NCI-H2227 (cell line): ENCODE measurements at regions not wholly inside any gene's neighbourhood (a gene's known extent, or its start where the extent isn't known, plus 50 kb on each side); places are given as distances from the start of the nearest gene placed in this dataset.
"Not testable (repeated sequence)": the region's sequence is repeated elsewhere in the genome, so short reads cannot be mapped to it uniquely, and the experiment has no call there.

Experiments used
- DNase-seq: peaks from one replicate; lab custom pipeline; 2025; ENCODE audit not compliant: unreplicated experiment; lab: John Stamatoyannopoulos, UW

DNA sequence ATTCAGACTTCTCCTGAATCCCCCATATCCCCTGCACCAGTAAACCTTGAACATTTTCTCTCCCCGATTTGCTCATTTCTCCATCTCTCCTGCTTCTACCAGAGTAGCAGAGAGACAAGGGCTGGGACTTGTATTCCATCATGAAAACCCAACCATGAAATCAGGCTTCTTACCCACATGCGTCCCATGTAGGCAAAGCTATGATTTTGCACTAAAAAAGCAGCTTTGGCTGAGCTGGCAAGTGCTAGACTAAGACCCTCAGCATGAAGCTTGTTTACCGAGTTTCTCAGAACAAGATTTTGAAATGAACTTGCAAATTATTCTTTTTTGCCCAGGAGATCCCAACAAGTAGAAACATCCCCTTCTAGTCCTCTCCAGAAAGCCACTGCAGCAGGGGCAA lies 80.3 kb upstream of the RFLNA start:
- DNase-seq: no peak

DNA sequence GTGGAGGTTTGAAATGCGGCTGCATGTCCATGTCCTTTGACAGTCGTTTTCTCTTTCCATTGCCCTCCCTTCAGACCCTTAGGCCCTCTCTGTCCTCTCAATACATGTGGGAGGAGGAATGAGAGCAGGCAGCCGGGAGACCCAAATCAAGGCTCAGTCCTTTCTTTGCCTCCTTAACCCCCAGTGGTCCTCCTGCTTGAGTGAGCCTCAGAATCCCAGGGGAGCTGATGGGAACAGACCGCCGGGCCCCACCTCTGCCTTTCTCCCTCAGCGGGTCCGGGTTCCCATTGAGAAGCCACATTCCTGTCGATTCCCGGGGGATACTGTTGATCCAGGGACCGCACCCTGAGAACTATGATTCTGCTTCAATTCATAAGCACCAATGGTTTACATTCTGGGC lies 77.9 kb upstream of the RFLNA start:
- no peak for DNase-seq

DNA sequence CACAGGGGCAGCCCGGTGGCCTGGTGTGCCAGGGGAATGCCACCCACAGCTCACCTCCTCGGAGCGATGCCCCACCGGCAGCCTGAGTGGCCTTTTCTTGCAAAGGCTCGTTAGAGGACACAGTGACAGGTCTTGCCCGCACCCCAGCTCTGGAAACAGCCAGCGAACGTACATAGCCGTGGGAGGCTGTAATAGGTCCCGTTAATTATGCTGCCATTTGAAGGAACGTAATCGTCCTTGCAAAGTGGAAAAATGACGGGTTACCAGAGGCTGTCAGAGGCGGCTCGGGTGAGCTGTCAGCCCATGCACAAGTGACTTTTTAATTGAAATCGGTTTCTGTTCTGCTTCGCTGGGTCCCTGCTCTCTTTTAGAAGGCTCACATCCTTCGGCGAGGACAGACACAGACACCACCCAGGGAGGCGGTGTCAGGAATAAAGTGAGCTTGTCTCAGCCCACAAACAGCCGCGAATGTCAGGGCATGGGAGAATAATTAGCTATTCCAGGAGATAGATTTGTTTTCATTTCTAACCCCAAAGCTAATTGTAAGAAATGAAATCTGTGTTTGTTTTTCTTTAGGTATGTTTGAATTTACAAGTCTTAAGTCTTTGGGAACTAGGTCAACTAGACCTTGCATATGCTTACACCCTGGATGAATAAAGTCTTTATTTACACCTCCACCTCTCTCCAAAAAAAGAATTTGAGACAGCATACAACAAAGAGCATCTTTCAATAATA lies 77.2 kb upstream of the RFLNA start:
- peak; percentile 75 for DNase-seq

DNA sequence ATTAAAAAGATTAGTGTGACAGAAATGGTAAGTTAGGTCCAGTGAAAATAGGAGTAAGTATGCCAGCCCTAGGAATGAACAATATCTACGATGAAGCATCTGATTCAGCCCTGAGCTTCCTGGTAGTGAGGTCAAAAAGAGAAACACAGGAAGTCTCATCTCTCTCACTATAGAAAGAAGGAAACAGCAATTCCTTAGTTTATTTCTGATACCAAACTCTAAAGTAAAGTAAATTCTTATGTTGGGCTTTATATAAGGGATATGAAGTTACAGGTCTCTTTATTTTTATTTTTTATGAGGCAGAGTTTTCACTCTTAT lies 76.7 kb upstream of the RFLNA start:
- DNase-seq: no peak

DNA sequence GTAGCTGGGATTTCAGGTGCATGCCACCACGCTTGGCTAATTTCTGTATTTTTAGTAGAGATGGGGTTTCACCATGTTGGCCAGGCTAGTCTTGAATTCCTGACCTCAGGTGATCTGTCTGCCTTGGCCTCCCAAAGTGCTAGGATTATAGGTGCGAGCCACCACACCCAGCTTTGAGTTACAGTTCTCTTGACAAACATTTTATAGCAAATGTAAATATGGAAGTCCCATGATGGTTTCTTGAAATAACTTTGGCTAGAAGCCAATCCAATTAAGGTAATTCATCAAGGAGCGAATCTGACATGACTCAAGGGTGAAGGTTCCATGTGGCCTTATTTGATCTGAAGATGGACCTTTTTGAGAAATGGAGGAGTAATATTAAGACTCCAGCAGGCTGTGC lies 76.2 kb upstream of the RFLNA start:
- not testable (repeated sequence) for DNase-seq

DNA sequence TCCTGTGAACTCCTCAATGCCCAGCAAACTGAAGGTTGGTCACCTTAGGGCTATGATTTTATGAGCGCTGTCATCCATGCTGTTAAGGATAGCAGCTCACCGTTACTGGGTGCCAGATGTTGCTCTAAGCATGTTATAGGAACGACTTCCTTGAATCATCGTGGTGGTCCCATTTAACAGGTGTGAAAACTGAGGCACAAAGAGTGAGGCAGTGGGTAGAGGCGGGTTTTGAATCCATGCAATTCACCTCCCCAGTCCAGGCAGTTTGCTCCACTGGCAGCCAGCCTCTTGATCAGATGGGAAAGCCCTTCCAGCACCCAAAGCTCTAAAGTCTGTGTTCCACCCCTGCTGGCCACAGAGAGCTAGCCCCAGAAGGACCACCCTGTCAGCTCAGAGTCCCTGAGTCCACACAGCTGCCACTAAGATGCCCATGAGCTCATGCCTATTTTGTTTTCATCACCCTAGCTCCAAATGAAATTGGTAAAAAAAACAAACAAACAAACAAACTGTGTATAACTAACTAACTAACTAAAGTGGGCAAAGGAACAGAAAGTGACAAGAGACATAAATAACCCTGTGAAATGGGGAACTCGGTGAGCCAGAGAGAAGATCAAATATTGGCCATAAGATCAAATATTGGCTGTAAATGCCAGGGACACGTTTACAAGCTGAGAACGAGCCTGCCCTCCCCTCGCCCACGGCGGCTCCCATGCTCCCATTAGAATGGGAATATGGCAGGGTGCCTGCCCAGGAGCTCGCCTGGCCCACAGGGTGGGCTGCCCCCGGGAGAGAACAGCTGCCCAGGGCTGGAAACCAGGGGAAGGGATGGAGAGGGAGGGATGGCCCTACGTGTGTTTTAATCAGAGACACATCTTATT lies 72.3 kb upstream of the RFLNA start:
- no peak for DNase-seq

DNA sequence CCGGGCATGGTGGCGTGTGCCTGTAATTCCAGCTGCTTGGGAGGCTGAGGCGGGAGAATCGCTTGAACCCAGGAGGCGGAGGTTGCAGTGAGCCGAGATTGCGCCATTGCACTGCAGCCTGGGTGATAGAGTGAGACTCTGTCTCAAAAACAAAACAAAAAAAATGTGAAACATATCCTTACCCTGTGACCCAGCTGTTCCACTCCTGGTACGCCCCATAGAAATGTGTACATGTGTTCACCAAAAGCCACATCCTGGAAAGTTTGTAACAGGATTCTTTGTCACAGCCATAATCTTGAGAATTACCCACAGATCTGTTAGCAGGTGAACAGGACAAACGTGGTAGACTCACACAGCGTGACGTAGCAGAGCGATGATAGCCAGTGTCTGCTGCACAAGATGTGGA lies 71.2 kb upstream of the RFLNA start:
- DNase-seq: not testable (repeated sequence)

DNA sequence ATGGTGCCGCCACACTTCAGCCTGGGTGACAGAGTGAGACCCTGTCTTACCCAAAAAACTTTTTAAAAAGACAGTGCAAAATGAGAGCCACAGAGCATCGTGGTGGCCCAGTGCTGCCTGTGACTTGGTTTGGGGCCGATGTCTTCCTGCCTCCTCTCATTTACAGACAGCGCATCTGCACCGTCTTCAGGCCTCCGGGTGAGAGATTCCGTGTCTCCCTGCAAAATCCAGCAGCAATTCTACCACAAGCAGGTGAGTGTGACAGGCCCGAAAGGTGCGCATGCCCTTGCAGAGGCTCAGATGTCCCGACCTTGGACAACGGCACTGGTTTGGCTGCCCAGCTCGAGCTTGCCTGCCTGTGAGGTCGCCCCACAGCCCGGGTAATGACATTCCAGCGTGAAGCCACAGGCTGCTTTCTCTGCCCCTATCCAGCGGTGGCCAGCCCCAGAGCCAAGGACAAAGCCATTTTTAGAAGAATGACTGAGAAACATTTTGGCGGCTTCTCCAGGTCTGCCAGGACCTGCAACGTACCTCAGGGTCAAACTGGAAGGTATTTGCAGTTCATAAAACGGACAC lies 70.3 kb upstream of the RFLNA start:
- DNase-seq: no peak

DNA sequence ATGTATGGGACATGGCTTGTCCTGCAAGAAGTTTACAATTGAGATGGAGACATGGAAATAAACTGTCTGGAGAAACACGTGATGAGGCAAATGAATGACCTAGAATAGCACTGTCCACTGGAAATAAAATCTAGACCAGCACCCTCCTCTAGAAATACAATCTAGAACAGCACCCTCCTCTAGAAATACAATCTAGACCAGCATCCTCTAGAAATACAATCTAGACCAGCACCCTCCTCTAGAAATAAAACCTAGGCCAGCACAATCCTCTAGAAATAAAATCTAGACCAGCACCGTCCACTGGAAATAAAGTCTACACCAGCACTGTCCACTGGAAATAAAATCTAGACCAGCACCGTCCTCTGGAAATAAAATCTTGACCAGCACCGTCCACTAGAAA lies 69.2 kb upstream of the RFLNA start:
- no peak for DNase-seq

DNA sequence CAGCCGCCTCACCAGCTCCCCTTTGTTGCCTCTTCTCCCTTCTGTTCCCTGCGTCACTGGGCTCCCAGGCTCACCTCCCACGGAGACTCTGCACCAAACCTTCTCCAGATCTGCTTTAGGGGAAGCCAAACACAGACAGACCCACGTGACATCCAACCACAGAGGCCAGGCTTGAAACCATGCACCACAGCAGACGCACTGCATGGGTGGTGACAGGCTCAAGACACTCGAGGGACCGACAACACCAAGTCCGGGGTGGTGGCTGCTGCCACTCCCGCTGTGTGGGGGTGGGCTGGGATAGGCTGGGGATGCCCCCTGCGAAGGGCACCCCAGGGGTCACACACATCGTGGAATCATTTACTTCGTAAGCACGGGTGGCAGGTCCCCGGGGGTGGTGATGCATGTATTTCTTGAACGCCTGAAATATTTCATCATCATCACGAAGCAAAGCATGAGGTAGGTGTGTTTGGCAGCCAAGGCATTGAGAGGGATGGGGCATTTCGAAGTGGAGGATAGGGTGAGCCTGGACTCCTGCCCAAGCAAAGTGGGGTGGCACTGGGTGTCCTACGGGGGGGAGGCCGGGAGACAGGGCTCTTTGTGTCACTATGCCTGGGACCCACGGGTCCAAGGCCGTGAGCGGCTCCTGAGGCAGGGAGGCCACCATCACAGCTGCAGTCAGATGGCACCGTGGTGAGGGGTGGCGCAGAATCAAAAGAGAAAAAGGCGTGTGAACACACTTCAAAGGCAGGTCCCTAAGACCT lies 66.8 kb upstream of the RFLNA start:
- DNase-seq: no peak

DNA sequence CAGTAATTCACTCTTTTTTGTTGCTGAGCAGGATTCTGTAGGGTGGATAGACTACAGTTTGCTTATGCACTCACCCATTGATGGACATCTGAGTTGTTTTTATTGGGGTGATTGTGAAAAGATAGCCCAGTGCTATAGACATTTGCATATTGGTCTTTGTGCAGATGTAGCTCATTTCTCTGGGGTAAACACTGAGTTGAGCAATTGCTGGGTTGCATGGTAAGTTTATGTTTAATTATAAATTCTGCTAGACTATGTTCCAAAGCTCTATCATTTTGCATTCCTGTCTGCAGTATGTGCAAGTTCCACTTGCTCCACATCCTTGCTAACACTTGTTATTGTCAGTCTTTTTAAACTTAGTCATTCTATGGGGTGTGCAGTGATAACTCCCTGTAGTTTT lies 65.4 kb upstream of the RFLNA start:
- no peak for DNase-seq

DNA sequence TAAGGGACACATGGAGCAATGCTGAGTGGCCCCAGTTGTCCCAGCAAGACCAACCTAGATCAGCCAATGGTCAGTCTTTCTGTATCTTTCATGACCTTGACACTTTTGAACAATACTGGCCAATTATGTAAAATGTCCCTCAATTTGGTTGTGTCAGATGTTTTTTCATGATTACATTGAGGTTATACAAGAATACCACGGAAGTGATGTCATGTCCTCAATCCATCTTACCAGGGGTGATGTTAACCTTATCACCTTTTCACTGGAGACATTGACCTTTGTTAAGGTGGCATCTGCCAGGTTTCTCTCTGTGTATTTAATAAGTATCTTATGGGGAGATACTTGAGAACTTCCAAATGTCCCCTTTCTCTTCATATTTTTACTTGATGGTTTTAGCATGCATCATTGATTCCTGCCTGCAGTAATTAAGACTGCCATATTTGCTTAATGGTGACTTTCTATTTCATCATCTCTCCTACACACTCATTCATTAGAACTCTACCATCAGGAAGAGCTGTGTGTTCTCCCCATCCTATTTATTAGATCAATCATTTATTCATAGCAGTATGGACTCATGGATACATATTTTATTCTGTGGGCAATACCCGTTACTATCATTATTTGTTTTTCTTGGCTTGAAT lies 64.7 kb upstream of the RFLNA start:
- DNase-seq: no peak

DNA sequence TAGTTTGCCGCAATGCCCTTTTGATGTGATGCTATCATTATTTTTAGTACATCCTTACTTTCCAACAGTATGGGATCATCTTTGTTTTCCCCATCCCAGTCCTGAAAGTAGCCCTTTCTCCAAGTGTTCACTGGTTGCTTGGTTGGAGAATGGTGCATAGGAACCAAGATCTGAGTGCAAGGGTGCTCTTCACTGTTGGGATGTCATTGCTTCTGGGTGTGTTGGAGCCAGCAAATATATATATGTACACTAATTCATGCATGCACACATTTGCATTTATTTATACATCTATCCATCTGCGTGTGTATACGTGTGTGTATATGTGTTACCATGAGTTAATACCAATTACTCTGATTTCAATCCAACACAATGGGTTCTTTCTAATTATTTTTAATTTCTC lies 64.1 kb upstream of the RFLNA start:
- no peak for DNase-seq

DNA sequence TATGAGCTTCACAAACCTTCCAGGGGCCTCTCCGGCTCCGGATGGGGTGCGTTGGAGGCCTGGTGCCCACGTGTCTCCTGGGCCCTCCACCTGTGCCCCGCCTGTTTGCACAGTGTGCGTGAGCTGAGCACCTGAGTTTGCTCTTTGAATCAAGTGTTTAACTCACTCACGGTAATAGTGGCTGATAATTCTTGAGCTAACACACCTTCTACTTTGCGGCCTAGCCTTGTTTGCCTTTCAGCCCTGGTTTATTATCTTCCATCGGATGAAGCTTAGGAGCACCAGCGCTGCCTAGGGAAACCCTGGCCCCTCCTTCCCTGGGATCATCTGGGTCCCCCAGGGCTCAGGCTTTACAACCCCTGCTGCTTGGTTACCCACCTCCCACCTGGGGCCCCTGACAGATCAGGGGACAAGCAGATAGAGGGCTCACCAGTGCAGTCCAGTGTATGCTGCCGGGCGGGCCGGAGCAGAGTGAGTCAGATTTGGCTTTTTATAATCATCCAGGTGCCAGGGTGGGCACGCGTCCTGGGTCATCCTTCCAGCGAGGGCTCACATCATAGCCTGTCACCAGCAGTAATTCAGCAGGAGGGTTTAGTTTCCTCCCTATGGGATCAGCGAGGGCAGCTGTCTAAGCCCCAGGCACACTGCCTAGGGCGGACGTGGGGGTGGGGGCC lies 62.8 kb upstream of the RFLNA start:
- no peak for DNase-seq

DNA sequence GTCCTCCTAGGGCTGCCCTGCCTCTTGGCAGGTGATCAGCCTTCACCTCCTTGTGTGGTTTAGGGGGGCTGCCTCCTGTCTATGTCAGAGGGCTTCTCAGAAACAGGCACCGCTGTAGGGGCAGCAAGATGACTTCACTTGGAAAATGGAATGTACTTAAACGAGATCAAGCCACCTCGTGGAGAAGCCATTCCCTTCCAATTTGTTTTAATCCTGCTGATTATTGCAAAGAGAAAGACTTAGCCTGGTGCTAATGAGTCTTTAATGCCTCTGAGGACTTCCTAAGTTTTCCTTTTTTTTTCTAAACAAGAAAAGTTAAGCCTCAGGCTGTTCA lies 62.3 kb upstream of the RFLNA start:
- DNase-seq: no peak

DNA sequence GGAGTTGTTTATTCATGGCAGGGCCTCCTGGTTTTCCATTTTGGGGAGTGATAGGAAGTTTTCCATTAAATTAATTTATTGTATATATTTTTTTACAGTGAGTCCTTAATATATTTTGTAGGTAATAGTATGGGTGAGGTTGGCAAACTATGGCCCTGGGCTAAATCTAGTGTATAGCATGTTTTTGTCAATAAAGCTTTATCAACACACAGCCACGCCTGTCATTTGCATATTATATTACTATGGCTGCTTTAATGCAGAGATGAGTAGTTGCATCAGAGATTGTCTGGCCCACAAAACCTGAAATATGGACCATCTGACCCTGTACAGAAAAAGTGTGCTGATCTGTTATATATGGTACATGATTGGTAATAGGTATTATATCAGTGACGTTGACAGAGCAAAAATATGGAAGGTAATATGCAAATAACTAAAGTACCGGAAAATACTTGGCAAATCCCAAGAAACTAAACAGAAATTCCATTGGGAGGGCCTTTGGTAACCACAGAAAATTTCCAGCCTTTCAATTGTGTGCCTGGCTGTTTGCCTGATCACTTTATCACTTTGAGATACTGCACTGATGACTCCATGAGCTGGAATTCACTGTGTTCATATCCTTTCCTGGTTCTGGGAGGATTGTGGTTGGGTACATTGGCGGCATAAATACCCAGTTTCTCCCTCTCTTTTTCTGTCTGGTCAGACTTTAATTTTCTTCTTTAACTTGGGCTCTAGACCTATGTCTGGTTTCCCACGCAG lies 61.7 kb upstream of the RFLNA start:
- DNase-seq: no peak

DNA sequence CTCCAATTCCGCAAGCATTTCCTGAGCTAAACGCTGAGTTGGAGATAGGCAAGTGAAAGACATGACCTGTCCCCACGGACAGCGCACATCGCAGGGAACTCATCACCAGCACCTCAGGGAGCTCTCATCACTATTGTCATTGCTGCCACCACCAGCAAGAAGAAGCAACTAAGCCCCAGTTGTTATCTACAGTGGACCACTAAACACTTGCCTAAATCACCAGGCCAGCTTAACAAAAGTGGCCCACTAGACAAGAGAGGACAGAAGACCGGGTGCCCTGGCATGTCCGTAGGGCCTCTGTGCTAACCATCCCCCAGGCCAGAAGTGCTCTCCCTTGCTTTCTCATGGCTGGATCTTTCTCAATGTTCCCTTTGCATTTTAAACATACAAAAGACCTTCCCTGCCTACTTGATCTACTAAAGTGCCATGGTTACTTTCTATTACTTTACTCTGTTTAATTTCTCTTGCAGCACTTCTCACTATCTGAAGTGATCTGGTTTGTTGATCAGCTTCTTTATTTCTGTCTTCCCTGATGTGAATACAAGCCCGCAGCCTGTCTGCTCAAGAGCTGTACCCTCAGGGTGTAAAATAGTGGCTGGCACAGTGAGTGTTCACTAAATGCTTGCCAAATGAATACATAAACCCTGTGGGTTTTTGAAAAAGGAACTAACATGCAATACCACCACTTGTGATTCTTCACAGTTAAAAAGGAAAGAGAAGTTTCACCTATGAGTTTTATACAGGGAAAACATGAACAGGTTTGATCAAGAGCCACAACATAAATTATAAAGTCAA lies 60.9 kb upstream of the RFLNA start:
- no peak for DNase-seq

DNA sequence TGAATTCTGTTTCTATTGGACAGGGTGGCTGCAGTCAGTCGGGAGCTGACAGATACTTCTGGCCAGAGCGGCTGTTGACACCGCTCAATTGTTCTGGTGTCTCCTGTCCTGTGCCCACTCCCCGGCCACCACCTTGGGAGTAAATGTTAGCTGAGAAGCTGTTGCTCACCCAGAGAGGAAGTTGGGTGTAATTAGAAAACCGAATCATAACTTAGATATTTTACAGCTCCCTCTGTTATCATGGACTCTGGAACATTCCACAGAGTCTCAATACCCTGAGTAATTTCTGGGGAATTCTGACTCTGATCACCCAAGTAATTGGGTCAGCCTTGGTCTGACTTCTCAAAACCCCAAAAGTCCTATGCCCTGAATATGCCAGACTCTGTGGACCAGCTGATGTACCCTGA lies 58.3 kb upstream of the RFLNA start:
- DNase-seq: no peak

DNA sequence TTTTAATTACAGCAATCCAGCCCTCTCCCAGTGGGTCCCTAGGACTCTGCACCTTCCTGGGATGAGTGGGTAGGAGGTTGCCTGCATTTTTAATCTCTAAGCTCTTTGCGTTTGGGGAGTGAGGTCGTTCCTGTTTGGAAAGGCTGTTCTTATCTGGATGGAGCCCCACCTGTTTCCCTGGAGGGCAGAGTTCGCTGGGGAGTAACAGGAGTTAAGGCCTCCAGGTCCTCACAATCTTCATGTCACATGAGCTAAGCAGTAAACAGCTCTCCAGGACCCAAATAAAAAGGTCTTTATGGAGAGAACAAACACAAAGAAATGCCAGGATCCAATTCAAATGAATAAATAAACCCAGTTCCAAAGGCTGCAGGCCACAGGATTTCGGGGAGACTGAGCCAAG lies 56.0 kb upstream of the RFLNA start:
- DNase-seq: no peak
